HG03103 (cell line): ENCODE measurements at regions not wholly inside any gene's neighbourhood (a gene's known extent, or its start where the extent isn't known, plus 50 kb on each side); places are given as distances from the start of the nearest gene placed in this dataset.

Experiments used
- ATAC-seq: cut with Tn5 transposase; IDR thresholded peaks from one replicate; pipeline ENCODE4 v1.9.1; 2021; ENCODE audit warnings: low read depth; ENCODE audit not compliant: unreplicated experiment

DNA sequence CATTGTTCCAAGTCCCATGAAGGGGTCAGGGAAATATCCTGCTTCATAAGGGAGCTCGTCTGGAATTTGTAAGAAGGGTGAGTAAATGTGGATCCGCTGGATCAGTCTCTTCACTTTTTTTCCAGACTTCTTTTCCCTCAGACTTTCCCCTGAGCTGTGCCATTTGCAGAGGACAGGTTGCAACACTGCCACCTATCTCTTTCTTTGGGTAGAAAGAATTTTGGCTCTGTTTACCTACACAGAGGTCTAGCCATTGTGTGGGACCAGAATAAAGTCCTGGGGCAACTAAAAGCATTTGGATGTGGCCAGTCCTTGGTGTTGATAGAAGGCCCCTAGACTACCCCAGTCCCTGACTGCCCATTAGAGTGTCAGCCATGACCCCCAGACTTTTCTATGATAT is 1146.7 kb upstream of the PRMT6 start:
- no peak for ATAC-seq

DNA sequence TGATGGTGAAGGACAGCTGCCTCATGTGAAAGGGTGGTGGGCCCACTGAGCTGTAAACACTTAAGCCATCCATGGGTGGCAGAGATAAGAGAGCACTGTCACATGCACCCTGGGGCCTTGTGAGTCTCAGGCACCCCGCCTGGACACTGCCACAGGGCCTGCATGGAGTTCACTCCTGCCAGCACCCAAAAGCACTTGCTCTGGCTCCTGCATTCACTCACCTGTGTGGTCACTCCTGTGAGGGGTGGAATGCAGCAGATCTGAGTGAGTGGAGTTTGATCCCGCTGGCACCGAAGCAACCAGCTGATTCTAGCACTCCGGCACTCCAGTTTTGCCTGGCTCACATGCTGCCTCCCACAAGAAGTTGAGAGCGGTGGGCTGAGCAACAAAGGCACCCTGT is 1142.1 kb upstream of the PRMT6 start:
- ATAC-seq: no peak

DNA sequence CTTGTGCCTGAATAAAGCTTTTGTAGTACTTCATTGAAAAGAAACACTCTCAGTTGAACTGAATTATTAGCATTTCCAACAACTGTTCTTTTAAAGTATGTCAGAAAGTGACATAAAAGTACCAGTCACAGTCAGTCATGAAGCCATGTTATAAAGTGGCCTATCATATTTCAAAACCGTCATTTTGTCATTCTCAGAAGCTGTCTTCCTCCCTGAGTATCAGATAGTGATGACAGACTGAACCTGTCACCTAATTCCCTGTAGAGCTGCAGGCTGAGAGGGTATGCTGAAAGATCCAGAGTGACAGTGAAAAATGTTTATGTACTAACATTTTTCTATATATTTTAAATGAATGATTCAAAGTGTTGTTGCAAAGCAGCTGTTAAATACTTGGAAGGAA is 1121.7 kb upstream of the PRMT6 start:
- ATAC-seq: no peak

DNA sequence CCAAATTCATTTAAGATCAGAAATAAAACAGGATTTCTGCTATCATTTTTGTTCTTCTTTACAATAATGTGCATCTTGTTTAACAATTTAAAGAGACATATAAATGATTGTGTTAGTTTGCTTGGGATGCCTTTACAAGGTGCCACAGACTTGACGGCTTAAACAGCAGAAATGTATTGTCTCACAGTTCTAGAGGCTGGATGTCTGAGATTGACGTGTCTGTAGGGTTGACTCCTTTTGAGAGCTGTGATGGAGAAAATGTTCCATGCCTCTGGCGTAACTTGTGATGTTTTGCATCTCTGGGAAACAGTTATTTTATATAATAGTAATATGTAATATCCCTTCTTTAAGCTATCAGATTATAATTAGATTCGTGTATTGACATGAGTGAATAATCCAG is 1091.6 kb upstream of the PRMT6 start:
- ATAC-seq: no peak

DNA sequence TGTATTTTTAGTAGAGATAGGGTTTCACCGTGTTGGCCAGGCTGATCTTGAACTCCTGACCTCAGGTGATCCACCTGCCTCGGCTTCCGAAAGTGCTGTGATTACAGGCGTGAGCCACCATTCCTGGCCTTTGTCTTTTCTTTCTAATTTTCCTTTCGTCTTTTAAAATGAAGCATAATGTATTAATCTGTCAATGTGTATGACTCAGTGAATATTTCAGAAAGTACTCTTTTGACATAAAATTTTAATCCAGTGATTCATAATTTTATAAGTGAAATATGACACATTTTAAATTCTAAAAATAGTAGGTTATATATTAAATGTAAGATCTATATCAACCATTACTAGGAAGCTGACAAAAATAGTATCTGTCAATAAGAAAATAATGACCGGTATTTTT is 1059.0 kb upstream of the PRMT6 start:
- no peak for ATAC-seq

DNA sequence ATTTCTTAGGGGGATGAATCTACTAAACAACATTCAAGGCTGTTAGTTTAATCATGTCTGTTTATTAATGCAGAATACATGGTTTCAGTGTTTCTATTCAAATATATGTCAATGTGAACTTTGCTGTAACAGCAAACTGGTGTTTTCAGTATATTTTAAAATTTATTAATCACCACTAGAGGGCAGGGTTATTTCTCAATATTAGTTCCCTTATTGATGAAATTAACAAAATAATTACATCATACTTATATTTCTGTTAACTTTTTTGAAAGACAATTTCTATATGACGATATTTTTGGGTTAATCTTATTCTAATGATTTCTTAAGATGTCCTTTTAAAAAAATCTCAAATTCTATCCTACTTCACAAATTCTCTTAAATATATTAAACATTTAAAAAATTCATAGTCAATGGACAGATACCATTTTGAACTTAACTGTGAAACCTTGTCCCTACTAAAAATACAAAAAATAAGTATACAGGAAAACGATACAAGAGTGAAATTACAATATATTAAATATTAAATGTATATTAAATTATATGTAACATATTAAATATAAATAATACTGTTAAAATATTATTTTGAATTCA is 1034.1 kb upstream of the PRMT6 start:
- ATAC-seq: no peak

DNA sequence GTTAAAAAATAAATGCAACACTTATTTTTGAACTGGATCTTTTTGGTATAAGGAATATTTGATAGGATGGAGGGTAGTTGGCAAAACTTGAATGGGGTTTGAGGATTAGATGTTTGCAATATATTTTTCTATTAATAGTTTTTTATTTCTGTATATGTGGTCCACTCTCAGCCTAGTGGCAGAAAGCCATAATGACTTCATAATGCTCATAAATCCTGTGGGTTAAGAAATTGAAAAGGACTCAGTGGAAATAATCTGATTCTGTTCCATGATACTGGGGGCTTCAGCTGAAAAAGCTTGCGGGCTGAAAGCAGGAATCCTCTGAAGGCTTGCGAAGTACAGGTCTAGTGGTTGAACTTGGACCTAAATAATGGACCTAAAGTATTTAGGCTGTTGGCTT is 1028.6 kb upstream of the PRMT6 start:
- no peak for ATAC-seq

DNA sequence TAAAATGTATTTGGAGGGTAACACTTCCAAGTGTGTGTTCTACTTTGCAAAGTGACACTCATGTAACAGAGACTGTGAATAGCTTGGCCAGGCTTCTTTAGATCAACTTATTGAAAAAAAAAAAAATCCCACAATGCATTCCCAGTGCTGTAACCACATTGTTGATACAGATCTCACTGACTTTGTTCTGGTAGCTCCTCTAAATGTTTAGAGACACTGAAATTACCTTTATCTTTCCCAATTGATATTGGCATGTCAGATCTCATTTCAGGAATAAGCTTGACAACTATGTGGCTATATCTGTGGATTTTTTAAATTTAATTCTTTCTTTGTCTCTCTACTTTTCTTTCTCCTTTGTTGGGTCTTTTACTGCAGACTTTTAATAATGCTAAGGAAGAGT is 1018.9 kb upstream of the PRMT6 start:
- no peak for ATAC-seq

DNA sequence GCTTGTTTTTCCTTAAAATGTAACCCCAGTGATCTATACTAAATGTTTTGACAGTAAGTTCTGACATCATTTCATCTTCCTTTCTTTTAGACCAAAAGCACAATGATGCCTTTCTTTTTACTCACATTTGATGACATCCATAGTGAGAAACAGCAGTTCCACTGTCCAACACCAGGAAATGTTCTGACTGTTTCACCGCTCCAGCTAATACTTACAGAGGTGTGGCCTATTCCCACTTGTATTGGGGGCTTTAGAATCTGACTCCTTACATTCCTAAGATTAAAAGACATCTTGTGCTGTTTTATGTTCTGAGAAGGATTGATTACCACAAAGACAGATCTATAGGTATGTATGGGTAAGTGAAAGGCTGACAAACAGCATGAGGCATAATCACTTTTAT is 1018.2 kb upstream of the PRMT6 start:
- no peak for ATAC-seq

DNA sequence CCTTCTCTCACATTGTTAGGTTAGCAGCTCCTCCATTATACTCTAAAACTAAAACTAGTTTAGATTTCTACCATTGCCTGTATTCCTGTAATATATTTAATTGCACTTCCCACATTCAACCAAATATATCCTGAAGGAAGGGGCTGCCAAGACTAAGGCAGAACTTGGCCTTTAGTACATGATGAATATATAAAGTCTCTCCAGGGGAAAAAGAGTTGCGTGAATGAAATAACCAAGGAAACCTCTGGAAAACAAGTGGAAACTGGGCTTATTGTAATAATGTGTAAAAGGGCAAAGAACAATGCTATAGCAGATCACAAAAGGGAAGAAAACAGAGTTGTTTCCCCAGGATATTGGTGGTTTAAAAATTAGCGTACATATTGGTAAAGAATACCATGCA is 1012.5 kb upstream of the PRMT6 start:
- ATAC-seq: no peak

DNA sequence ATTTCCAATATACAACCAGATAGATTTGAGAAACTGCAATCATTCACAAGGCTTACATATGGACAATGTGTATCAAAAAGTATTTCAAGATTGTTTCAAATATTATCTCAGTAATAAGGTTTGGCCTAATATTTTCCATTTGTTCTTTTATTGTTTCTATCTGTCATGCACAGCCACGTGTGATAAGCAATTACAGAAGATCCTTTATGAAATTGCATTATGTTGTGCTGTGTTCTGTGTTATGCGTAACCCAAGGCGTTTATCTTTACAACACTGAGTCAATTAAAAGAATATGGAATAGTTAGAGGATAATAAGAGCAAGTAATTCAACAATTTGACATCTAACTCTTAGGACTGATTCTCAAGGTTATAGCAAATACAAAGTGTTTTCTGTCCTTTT is 1009.3 kb upstream of the PRMT6 start:
- no peak for ATAC-seq

DNA sequence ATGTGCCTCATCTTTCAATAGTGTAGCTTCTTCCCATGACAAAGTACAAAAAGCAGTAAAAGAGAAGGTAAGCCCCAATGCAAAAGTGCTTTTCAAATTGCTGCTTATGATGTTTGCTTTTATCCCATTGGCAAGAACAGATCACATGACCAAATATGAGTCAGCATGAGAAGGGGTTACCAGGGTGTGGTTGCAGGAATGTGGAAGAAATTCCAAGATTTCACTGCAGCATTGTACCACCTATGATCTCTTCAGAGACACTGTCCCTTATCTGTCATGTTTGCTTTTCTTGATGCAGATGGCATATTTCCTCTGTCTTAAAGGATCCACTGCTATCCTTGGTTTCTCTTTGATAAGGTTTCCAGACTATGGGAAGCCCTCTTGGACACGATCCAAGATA is 1006.9 kb upstream of the PRMT6 start:
- ATAC-seq: no peak

DNA sequence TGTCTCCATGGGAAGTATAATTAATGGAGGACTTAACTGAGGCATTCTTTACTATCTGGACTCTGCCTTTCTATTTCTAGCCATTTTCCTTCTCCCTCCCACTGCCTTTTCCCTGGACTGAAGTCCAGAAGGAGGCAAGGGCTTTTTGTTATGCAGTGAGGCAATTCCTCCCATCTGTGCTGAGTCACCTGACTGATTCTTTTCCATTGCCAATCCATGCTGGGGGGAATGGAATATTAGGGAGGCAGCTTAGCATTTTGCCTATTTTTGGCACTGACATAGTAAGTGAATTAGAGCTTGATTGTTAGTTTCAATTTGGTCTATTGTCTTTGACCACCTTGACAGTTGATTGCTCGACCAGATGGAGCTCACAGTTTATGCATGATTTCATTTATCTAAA is 1000.6 kb upstream of the PRMT6 start:
- no peak for ATAC-seq

DNA sequence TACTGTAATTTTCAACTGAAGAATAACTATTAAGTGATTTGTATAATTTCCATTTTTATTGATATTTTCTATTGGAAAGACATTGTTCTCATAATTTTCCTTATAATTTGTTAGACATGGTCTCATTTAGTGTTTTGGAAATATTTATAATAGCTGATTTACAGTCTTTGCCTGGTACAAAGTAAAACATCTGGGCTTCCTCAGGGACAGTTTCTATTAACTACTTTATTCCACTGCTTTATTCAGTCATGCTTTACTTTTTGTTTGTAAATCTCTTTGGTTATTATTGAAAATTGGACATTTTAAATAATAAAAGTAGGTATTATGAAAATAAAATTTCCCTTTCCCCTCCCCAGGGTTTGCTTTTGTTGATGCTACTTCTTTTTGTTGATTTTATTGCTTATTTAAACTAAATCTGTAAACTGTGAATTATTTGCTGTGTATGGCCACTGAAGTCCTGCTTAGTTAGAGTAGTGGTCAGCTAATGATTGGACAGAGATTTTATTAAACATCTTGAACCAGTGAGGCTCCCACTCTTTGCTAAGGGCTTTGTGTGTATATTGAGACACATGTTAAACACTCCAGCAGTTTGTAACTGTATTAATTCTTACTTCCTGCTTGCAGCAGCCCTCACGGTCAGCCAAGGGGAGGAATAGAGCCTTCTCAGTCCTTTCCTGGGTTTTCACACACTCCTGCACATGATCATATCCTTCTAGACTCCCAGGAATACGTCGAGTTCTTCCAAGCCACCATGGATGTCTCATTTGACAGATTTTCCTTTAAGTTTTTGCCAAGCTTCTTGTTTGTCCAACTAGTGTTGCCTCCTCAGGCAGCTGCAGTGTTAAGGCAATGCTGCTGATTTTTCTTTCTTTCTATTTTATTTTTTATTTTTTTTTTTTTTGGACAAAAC is 994.6 kb upstream of the PRMT6 start:
- ATAC-seq: no peak

DNA sequence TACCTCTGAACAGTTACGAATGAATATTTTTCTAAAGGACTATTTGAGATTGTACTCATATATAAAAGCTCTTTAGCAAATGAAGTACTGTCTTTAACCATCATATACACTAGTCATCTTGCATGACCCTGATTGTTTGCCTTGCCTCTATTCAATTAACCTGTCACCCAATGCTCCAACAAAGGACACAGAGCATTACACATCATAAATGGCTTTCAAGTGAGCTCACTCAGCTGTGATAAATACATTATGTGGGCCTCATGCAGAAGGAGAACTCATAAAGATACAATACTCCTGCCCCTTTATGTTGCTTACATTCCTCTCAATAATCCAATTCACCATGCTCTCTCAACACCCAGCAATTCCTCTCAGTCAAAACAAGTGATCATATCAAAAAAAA is 993.0 kb upstream of the PRMT6 start:
- ATAC-seq: no peak

DNA sequence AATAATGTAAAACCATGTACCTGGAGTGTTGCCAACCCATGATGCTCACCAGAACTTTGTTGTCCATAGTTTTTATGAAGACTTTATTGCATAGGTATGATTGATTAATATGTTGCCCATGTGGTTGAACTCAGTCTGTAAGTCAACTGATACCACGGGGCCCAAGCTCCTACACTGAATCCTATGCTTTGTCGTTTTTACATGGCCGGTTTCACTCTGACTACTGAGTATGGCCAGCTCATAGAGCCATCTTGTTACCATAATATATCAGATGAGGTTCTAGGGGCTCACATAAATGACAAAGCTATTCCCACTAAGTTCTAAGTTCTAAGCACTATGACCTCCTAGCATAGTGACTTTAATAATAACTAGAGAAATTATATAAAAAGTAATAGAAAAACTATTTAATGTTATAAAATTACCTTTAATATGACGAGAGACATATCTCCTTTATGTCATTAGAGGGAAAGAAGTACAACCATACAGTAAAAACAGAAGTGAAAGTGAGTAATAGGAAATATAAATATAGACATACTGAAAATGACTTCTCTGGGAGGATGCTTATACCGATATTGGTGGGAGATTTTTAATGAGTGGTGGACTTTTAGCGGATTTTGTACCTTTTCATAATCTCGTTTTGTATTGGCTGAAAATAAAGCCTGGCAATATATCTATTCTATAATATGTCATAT is 983.4 kb upstream of the PRMT6 start:
- peak; percentile 96 for ATAC-seq

DNA sequence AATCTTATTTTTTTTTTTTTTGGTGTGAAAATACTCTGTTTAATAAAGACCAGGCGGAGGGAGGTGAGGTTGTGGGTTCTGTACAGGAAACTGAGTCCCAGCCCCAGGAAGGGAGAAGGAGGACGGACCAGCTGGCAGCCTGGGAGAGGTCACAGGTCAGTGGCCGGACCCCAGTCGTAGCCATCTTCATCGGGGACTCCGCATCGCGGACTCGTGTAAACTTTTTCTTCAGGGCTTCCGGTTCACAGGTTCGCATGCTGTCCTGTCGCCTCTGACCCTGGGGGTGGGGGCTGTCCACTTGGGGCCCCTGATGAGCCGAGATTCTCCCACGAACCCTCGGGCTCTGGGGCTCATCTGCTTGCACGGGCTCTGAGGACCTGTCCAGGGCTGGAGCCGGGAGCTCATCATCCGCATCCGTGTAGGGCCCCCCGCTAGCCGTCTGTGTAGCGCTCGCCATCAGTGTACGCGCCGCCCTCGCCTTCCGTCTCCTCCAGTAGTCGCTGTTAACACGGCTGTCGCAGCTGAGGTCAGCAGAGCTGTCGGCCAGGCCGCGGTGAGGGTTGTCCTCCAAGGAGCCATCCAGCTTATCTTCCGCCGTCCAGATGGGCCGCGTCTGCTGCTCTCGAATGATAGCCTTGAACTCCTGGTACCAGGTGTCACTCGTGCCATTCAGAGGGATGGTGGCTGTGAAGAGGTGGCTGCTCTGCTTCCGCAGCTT is 975.7 kb upstream of the PRMT6 start:
- ATAC-seq: no peak

DNA sequence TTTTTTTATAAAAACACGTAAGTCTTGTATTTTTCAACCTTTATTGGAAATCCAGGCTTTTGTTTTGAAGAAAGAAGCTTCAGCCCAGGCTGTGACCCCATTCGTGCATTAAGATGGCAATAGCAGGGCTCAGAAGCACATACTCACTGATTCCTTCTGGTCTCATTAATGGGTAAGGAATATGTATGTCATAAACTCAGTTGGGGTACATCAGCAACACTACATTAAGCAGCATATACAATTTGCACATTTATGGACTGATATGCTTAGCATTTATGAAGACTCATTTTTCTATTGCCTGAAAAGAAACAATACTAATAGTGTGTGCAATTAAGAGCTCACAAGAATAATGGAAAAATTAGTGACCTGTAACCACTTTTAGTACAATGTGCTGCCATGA is 945.4 kb upstream of the PRMT6 start:
- ATAC-seq: no peak

DNA sequence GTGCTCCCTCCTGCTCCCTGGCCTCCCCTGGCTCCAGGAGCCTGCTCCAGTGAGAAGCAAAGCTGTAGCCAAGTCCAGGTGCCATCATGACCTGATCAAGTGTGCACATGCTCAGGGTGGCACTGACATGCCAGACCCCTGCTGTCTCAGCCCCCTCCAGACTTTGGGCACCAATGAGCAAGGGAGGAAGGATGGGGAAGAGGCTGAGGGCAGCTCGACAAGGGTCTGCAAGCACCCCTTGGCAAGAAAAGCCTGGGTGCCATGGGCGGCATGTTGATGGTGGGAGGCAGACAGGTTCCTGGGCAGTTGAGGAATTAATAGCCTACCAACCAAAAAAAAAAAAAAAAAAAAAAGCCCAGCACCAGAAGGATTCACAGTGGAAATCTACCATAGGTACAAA is 942.6 kb upstream of the PRMT6 start:
- no peak for ATAC-seq

DNA sequence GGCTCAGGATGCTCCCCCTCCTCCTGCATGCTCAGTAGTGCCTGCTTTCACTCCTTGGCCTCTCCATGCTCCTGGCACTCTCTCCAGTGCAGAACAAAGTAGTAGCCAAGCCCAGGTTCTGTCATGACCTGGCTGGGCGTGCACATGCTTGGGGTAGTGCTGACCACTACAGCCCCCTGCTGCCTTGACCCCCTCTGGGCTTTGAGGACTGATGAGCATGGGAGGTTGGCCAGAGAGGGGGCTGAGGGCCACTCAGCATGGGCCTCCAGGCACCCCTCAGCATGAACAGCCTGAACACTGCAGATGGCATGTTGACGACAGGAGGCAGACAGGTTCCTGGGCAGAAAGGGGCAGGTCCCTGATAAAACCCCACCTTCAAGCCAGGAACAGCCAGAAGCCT is 935.7 kb upstream of the PRMT6 start:
- ATAC-seq: no peak

DNA sequence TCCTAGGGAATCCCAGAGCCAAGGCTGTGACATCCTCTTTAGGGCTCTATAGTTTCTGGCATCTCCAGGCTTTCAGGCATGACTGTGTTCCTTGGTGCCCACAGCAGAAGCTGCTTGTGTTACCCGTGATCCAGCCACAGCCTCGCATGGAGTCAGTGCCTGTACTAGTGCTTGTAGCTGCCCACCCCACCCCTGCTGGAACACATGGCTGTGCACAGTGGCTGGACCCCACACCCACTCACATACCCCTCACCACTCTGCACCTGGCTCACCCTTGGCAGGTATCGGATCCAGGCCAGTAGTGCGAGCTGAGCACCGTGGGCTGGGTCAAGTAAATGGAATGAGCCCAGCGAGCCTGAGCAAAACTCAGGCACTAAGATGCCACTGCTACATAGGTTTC is 934.7 kb upstream of the PRMT6 start:
- no peak for ATAC-seq
